ENCODE measurements at regions not wholly inside any gene's neighbourhood (a gene's known extent, or its start where the extent isn't known, plus 50 kb on each side); places are given as distances from the start of the nearest gene placed in this dataset.

GRCh38 chr9:13598738-13599137 is 319.2 kb upstream of the MPDZ start:
- no peaks in the 10 kb centered on the region for H3K79me2 ChIP-seq (ENCODE audit: insufficient read depth, low read length)
- H2AFZ ChIP-seq (ENCODE audit: low read length): no peak overlapping the region
- H3K4me2 ChIP-seq (ENCODE audit: low read depth, low read length): no peak overlapping the region
- ChIA-PET CTCF (ENCODE audit: low intra/inter-chr PET ratio, low total read pairs) (no interaction called here), POLR2A (no interaction called here)
- no peak overlapping the region for H3K9ac ChIP-seq (ENCODE audit: insufficient read depth, low read depth, low read length)
- ATAC-seq (no peak), FAIRE-seq (no peak), DNase-seq (ENCODE audit: low spot score) (no peak)
- intact Hi-C loops (cut with micrococcal nuclease; ENCODE audit: unreplicated experiment): no loop called here
- H3K4me1 ChIP-seq (ENCODE audit: insufficient read depth, low read length): no peaks in the 10 kb centered on the region
- BruUV-seq (replicated peaks): no TSS peak
- in situ Hi-C loops (cut with HindIII; ENCODE audit: extremely low pct_ligation_motif_present, low pct_unique_long_range_greater_than_20kb): no loop called here
- H3K27ac ChIP-seq (ENCODE audit: extremely low read length, insufficient read depth, low read length): no peak overlapping the region
- TF ChIP-seq SRSF1 (optimal IDR thresholded peaks at IDR 0.05; ENCODE audit: low read depth, low read length) (no peak), THAP11 (CRISPR knock-in tag; IDR thresholded peaks at IDR 0.05) (no peak), ZNF275 (CRISPR knock-in tag; IDR thresholded peaks at IDR 0.05; ENCODE audit: borderline replicate concordance) (no peak), LRRFIP1 (CRISPR knock-in tag; conservative IDR thresholded peaks at IDR 0.05) (no peak), RFXAP (CRISPR knock-in tag; IDR thresholded peaks at IDR 0.05; ENCODE audit: borderline replicate concordance) (no peak), ZNF549 (CRISPR knock-in tag; IDR thresholded peaks at IDR 0.05) (no peak), HMG20B (CRISPR knock-in tag; conservative IDR thresholded peaks at IDR 0.05) (no peak)
- no peaks in the 10 kb centered on the region for H4K20me1 ChIP-seq (ENCODE audit: insufficient read depth, low read length)
- H3K36me3 ChIP-seq (replicated peaks in 1 of 2; ENCODE audit: control insufficient read depth in 1 of 2, insufficient read depth in 2 of 2, low read length in 2 of 2): no peaks in the 10 kb centered on the region
- H3K4me3 ChIP-seq (replicated peaks in 1 of 3; ENCODE audit: insufficient read depth in 1 of 3, low read depth in 2 of 3, low read length in 3 of 3): no peak overlapping the region
- no peaks in the 10 kb centered on the region for H3K9me3 ChIP-seq (ENCODE audit: low read length)
- no peaks in the 10 kb centered on the region for H3K27me3 ChIP-seq (ENCODE audit: control insufficient read depth in 1 of 2, insufficient read depth in 2 of 2, low read length in 2 of 2)
